Bronchial epithelial cell (primary cell): ENCODE measurements at regions not wholly inside any gene's neighbourhood (a gene's known extent, or its start where the extent isn't known, plus 50 kb on each side); places are given as distances from the start of the nearest gene placed in this dataset.

Experiments
- DNase-seq: peaks from one replicate; pipeline ENCODE4 v3.0.0-alpha.2; 2010; ENCODE audit warnings: low read depth
- FAIRE-seq: peaks from 2 replicates; lab custom pipeline; 2011; peaks lifted over from hg19 to GRCh38; lab: Jason Lieb, UNC
- H3K27me3 ChIP-seq: 2 replicates; pipeline ENCODE4 v1.5.1; 2011; ENCODE audit warnings: low read length; ENCODE audit not compliant: control insufficient read depth, insufficient read depth
- H3K36me3 ChIP-seq: 2 replicates; pipeline ENCODE4 v1.5.1; 2011; ENCODE audit warnings: low read length; ENCODE audit not compliant: control insufficient read depth, insufficient read depth
- H3K4me3 ChIP-seq: 2 replicates; pipeline ENCODE4 v1.5.1; 2011; ENCODE audit warnings: mild to moderate bottlenecking, low read depth, low read length, control low read depth
- CTCF ChIP-seq: IDR thresholded peaks from 2 replicates; pipeline ENCODE4 v1.5.1; 2011; ENCODE audit warnings: mild to moderate bottlenecking, moderate library complexity, low read length, control low read depth, inconsistent platforms; ENCODE audit not compliant: insufficient read depth, severe bottlenecking

- FAIRE-seq: no peak
- no peak for DNase-seq
- no peak overlapping the region for H3K4me3 ChIP-seq
- no peak for TF ChIP-seq CTCF
- H3K27me3 ChIP-seq: no peaks in the 10 kb centered on the region
- no peaks in the 10 kb centered on the region for H3K36me3 ChIP-seq
Observed at GRCh38 chr18:73777356-73778031, 370.1 kb downstream of the FBXO15 start.

GRCh38 chr18:73774811-73775509 is 372.7 kb downstream of the FBXO15 start:
- H3K4me3 ChIP-seq: no peak overlapping the region
- no peaks in the 10 kb centered on the region for H3K36me3 ChIP-seq
- FAIRE-seq (no peak), DNase-seq (peak; percentile 20)
- no peaks in the 10 kb centered on the region for H3K27me3 ChIP-seq
- no peak for TF ChIP-seq CTCF

- Histone ChIP-seq H3K36me3 (no peaks in the 10 kb centered on the region), H3K27me3 (no peaks in the 10 kb centered on the region), H3K4me3 (no peak overlapping the region)
- TF ChIP-seq CTCF: no peak
- FAIRE-seq (peak; percentile 92), DNase-seq (no peak)
Observed at GRCh38 chr18:73768043-73768442, 379.6 kb downstream of the FBXO15 start.

DNA sequence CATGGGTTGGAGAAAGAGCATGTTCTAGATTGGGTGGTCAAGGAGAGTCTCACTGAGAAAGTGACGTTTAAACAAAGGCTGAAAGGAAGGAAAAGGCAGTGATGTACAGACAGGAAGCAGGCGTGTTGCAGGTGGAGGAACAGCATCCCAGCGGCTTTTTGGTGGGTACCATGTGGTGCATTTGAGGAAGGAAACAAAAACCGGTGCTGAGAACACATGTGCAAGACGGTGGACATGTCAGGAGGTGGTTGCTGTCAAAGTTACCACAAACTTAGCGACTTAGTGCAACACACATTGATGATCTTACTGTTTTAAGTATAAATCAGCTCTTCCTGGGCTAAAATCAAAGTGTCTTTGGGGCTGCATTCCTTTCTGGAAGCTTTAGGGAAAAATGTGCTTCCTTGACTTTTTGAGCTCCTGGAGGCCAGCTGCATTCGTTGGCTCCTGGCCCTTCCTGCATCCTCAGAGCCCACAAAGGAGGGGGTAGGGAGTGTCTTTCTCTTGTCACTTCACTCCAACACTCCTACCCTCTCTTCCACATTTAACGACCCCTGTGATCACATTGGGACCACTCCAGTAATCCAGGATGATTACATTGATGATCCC is 380.6 kb downstream of the FBXO15 start:
- TF ChIP-seq CTCF: no peak
- H3K4me3 ChIP-seq: no peak overlapping the region
- FAIRE-seq (peak; percentile 28), DNase-seq (no peak)
- no peaks in the 10 kb centered on the region for H3K36me3 ChIP-seq
- no peaks in the 10 kb centered on the region for H3K27me3 ChIP-seq

- H3K36me3 ChIP-seq: no peaks in the 10 kb centered on the region
- FAIRE-seq (no peak), DNase-seq (peak; percentile 65)
- no peak overlapping the region for H3K4me3 ChIP-seq
- no peaks in the 10 kb centered on the region for H3K27me3 ChIP-seq
- no peak for TF ChIP-seq CTCF
Observed at GRCh38 chr18:73758446-73758845, 389.2 kb downstream of the FBXO15 start.
